ENCODE measurements at regions not wholly inside any gene's neighbourhood (a gene's known extent, or its start where the extent isn't known, plus 50 kb on each side); places are given as distances from the start of the nearest gene placed in this dataset.

DNA sequence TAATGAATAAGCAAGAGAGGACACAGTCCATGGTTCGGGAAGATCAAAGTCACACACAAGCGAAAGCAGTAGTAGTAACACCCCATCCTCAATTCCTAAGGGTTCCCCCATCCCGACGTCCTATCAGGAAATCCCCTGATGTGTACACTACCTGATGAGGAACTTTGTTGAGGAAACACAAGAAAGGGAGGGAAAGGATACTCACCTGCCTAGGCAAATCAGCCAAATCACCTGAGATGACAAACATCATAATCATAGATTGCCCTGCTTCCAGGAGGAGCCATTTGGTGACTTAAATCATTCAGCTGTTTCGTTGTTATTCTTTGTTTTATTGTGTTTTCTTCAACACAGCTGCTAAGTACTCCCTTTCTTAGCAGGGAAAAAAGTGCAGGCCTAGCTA, 55.5 kb upstream of the SPOPL start:
- no peak for DNase-seq

DNA sequence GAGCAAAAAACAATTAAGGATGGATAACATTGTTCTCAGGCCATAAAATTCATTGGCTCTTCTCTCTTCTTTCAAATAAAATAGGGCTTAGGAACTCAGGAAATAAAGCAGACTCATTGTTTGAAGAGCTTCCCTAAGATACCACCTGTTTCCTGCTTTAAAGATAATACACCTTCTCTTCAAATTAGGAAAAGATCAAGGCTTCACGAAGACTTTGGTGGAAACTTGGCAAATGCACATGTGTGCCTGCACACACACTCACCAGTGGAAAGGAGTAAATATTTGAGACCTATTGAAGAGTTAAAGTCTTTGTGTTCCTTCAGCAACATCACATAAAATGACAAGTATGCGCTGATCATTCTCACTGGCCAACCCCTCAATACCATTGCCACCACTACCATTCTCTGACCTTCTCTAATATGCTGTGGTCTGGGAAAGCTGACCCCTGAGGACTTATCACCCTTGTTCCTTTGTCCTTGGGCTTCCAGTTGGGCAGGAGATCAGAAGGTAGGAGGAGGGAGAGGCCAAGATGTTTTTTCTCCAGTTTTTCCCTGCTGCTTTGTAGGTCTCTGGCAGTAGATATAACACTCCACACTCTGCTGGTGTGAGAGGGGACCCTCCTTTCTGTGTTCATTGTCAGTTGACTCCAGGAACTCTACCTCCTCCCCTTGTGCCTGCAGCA, 53.5 kb upstream of the SPOPL start:
- no peak for DNase-seq
